NCI-H2171 (cell line): ENCODE measurements at regions not wholly inside any gene's neighbourhood (a gene's known extent, or its start where the extent isn't known, plus 50 kb on each side); places are given as distances from the start of the nearest gene placed in this dataset.
A peak's percentile ranks its signal among the peaks of the same experiment; 100 is the strongest.
"Not testable (repeated sequence)": the region's sequence is repeated elsewhere in the genome, so short reads cannot be mapped to it uniquely, and the experiment has no call there.

Experiments
- DNase-seq: peaks from one replicate; lab custom pipeline; 2025; lab: John Stamatoyannopoulos, UW

- DNase-seq = no peak
Measured at GRCh38 chr22:33142282-33143055, 84.3 kb upstream of the SYN3 start.

- DNase-seq = no peak
Measured at GRCh38 chr22:33139937-33140336, 81.8 kb upstream of the SYN3 start.

- DNase-seq = not testable (repeated sequence)
Measured at GRCh38 chr22:33138333-33138732, 80.2 kb upstream of the SYN3 start.

- DNase-seq = no peak
Measured at GRCh38 chr22:33130473-33130872, 72.3 kb upstream of the SYN3 start.

GRCh38 chr22:33129621-33130020 lies 71.4 kb upstream of the SYN3 start:
- DNase-seq = no peak

GRCh38 chr22:33126881-33127280 lies 68.7 kb upstream of the SYN3 start:
- DNase-seq = no peak

GRCh38 chr22:33124471-33124870 lies 66.3 kb upstream of the SYN3 start:
- DNase-seq = no peak

- not testable (repeated sequence) for DNase-seq
Measured at GRCh38 chr22:33122439-33122838, 64.3 kb upstream of the SYN3 start.

GRCh38 chr22:33119044-33119443 lies 60.9 kb upstream of the SYN3 start:
- DNase-seq = no peak

- DNase-seq = no peak
Measured at GRCh38 chr22:33117821-33118220, 59.6 kb upstream of the SYN3 start.

- no peak for DNase-seq
Measured at GRCh38 chr22:33116841-33117547, 58.8 kb upstream of the SYN3 start.

- DNase-seq = no peak
Measured at GRCh38 chr22:33114565-33114964, 56.4 kb upstream of the SYN3 start.

GRCh38 chr22:33112580-33112979 lies 54.4 kb upstream of the SYN3 start:
- DNase-seq = peak; percentile 59

GRCh38 chr22:33111491-33111890 lies 53.3 kb upstream of the SYN3 start:
- DNase-seq = no peak

GRCh38 chr22:33110562-33111163 lies 52.5 kb upstream of the SYN3 start:
- DNase-seq = no peak

- DNase-seq = peak; percentile 73
Measured at GRCh38 chr22:33109514-33110430, 51.6 kb upstream of the SYN3 start.

GRCh38 chr22:33108037-33108436 lies 49.9 kb upstream of the SYN3 start:
- DNase-seq = no peak
